HG03066 (cell line): ENCODE measurements at regions not wholly inside any gene's neighbourhood (a gene's known extent, or its start where the extent isn't known, plus 50 kb on each side); places are given as distances from the start of the nearest gene placed in this dataset.
"Not testable (repeated sequence)": the region's sequence is repeated elsewhere in the genome, so short reads cannot be mapped to it uniquely, and the experiment has no call there.

ENCODE experiments used
- ATAC-seq: cut with Tn5 transposase; IDR thresholded peaks from one replicate; pipeline ENCODE4 v1.9.1; 2021; ENCODE audit warnings: low read depth; ENCODE audit not compliant: unreplicated experiment

DNA sequence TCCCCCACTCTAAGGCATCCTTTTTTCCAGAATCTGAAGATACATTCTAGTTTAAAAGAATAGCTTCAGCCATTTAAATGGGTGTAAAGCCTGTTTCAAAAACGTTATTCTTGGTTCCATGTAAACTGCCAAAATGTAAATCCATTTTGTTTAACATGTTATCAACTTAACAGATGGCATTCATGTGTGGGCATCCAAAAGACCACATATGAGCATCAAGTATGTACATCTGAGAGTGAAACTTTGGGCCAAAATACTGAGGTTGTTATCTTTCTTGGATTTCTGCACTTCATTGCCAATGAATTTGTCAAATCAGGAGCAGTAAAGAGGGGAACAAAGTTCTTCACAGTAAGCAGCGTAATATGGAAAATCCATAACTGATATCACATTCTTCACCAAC, 395.4 kb downstream of the ZNF804A start:
- ATAC-seq: no peak

DNA sequence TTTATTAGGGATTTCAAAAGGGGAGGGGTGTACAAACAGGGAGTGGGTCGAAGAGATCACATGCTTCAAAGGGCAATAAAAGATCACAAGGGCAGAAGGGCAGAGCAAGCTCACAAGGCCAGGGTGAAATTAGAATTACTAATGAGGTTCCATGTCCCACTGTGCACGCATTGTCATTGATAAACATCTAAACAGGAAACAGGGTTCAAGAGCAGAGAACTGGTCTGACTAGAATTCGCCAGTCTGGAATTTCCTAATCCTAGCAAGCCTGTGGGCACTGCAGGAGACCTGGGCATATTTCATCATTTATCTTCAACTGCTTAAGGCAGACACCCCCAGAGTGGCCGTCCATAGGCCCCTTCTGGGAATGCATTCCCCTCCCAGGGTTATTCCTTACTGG, 408.2 kb downstream of the ZNF804A start:
- ATAC-seq: no peak

DNA sequence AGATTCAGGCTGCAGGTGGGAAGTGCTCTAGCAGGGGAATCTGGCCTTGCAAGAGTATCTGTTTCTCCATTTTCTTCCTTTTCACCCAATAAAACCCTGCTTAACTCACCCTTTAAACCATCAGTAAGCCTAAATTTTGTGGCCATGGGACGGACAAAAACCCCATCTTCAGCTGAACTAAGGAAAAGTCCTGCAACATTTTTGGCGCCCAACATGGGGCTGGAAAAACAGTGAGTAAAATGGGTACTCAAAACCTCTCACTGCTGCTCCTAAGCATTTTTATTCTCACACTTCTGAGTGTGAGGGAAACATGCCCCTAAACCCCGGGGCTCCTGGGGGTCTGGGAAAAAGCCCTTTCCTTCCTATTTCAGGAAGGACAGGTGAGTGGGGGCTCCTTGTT, 414.3 kb downstream of the ZNF804A start:
- no peak for ATAC-seq

DNA sequence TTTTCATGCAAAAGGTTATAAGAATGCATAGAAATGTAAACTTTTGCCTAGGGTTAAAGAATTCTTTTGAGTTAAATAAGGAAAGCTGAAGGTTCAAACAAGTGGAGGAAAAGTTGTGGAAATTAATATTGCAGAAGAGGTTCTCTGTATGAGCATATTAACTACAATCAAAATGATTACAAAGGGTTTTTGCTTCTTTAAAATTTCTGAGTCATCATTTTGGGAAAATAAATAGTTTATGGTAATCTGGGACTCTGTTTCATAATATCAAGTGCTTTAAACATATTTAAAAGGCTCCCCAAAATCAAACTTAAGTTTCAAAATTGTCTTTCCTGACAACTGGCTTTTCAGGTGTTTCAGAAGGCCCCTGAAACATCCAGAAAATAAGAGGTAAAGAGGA, 415.7 kb downstream of the ZNF804A start:
- ATAC-seq: no peak

DNA sequence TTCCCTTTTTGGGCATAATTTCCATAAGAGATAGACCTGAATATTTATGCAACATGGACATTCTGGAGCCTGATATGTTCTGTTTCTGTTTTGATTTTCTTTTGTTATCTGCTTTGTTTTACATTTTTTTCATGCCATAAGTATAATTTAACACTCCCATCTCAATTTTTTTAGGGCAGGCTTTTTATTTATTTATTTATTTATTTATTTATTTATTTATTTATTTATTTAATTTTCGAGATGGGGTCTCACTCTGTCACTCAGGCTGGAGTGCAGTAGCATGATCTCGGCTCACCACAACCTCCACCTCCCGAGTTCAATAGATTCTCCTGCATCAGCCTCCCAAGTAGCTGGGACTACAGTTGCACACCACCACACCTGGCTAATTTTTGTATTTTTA, 427.6 kb downstream of the ZNF804A start:
- ATAC-seq: not testable (repeated sequence)

DNA sequence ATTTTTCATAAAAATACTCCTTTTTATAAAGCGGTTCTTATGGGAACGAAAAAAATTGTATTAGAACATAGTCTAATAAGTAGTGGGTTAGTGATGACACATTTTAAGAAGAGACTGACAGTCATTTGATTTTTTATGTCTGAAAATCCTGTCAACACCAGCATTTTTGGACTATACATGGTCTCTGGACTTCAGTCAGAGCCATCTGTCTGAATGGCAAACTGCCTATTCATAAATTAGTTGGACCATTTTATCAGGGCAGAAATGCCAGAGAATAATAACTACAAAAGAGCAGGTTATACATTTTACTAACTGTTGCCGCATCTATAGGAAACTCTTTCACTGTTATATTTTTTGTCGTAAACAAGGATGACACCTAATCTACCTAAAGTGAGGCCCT, 437.6 kb downstream of the ZNF804A start:
- no peak for ATAC-seq

DNA sequence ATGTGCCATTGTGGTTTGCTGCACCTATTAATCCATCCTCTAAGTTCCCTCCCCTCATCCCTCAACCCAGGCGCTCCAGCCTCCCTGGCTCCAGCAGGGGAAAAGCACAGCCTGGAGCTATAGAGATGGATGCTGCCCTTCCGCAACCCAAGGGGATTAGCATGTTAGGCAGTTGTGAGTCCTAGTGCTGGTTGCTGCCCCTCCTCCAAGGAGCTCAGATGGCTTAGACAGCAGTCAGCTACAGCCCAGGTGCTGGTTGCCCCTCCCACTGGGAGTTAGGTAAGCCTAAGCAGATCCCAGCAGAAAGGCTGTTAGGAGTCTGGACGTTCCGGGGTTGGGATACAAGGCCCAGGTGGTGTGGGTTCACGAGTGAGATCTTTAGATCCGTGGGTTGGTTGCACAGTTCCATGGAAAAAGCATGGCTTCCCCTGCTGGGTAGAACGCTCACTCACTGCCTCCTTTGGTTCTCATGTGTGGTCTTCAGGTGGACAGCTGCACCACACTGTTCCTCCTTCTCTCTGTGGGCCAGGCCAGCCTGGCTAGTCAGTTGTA, 446.1 kb downstream of the ZNF804A start:
- no peak for ATAC-seq

DNA sequence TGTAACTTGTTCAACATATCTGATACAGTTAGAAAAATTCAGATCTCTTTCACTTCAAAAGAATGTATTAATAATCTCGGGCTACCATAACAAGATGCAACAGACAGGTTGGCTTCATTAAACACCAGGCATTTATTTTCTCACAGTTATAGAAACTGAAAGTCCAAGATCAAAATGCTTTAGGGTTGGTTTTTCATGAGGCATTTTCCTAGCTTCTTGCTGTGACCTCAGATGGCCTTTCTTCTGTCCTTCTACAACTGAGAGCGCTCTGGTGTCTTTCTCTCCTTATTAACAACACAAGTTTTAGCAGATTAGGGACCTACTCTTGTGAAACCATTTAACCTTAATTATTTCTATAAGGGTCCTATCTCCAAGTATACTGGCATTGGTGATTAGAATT, 452.5 kb downstream of the ZNF804A start:
- ATAC-seq: no peak

DNA sequence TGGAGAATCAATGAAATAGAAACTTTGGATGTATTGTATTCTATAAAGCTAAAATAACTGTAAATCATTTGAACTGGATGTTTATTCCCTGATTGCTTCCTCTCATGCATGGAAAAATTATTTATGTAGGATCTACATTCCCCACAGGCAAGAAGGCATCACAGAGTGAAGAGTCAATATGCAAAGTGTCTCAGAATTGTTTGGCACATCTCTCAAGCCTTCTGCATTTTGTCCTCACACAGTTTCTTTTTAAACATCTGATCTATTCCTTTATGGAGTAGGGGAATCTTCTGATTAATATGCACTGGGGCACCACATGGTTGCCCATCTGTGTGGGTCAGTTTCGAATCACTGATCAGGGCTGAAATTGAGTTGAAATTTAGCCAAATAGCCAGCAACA, 465.4 kb downstream of the ZNF804A start:
- ATAC-seq: no peak

DNA sequence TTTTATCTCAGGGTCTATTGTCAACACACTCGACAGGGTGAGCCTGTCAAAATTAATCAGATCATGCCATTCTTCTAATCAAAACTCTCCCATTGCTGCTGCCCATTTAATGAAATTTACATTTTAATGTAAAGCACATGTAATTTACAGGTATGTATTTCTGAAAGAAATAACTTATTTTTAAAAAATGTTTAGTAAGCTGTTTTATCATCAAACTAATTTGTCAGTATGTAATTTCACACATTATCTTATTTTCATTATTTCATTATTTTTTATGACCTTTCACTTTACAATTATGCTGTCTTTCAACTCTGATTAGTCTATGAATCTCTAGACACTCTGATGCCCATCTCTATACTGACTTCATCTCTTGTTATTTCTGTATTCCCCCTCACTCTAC, 467.8 kb downstream of the ZNF804A start:
- ATAC-seq: no peak

DNA sequence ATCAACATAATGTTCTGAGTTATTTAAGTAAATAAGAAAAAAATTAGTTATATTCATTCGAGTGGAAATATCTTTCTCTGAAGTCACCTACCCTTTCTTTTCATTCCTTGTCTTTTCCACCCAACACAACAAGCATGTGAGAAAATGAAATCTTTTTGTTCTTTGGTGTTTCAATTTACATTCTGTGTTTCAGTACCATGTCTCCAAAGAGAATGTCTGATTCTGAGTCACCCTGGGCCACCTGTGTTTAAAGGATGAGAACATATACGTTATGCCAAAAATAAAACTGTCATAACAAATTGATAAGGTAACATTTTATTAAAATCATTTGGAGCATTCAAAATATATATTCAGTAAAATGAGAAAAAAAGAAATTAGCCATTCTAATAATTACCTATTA, 470.8 kb downstream of the ZNF804A start:
- no peak for ATAC-seq

DNA sequence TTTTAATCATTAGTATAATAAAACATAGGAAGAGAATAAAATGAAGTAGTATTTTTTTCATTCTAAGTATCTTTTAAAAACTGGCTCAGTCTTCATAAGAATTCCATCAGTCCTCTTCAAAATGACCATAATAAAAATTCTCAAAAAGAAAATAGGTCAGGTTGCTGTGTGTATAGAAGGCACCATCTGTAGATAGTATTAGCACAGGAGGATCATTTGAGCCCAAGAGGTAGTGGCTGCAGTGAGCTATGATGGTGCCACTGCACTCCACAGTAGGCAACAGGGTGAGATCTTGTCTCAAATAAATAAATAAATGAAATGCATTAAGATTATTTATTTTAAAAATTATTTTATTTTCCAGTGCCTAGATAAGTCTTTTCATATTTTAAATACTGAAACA, 475.8 kb downstream of the ZNF804A start:
- no peak for ATAC-seq

DNA sequence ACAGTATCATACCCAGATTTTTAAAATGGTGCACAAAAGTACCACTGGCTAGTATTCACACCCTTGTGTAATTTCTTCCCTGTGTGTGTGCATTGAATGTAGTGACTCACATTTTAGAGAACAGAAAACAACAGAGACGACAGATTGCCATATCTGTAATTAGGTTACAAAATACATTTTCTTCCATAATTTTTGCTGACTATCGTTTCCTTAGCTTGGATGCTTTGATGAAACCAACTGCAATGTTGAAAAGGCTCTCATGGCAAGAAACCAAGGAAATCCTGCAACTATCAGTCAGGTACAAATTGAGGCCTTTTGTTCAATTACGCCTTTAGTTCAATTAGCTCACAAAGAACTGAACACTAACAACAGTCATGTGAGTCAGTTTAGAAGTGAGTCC, 484.4 kb downstream of the ZNF804A start:
- no peak for ATAC-seq

DNA sequence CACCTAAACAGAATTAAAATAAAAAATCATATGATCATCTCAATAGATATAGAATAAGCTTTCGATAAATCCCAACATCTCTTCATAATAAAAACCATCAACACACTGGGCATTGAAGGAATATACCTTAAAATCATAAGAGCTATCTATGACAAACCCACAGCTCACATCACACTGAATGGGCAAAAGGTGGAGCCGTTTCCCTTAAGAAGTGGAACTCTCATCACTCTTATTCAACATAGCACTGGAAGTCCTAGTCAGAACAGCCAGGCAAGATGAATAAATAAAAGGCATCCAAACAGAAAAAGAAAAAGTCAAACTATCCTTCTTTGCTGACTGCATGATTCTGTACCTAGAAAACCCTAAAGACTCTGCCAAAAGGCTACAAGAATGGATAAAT, 510.3 kb downstream of the ZNF804A start:
- no peak for ATAC-seq

DNA sequence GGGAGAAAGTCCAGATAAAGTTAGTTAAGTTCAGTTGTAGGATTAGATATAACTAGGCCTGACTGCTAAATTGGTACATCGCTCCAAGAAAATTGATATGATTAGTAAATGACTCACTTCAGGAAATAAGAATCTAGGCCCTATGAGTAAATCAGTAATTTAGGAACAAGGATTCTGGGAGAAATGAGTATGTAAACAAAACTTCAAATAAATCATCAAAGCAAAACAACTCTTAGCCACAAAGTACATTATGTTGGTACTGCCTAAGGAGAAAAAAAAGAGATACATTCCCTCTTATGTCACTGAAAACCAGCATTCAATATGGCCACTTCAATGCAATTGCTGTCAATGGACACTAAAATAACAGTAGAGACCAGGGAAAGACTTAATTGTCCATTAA, 529.1 kb downstream of the ZNF804A start:
- ATAC-seq: no peak

DNA sequence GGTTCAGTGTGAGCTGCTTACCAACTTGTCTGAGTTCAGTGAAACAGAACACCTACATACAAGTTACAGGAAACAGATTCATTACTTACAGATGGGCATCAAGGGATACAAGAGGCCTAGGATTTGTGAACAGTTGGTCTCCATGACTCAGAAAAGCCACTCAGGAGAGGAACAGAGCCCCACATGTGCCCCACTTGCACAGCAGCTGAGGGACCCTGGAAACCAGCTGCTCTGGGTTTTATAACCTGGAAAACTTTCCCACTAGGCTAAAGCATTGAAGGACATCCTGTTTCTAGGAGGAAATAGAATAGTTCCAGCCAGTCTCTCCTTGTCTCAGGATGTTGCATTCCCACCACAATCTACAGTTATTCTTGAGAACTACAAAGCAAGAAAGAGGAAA, 530.0 kb downstream of the ZNF804A start:
- ATAC-seq: no peak

DNA sequence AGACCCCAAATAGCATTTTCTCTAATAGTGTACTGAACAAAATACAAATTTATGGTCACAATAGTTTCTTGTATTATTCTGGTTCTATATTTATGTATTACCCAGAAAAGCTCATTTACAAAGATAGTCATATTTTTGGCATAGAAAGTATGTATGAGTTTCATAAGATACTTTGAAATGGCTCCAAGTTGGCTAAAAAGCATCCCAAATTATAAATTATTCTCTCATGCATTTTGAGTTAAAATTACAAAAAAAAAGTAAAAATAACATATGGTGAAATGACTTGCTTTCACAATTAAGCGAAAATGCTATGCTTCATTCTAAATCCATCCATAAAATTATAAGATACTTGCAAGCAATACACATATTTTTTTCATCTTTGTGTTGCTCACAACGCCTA, 530.7 kb downstream of the ZNF804A start:
- ATAC-seq: no peak

DNA sequence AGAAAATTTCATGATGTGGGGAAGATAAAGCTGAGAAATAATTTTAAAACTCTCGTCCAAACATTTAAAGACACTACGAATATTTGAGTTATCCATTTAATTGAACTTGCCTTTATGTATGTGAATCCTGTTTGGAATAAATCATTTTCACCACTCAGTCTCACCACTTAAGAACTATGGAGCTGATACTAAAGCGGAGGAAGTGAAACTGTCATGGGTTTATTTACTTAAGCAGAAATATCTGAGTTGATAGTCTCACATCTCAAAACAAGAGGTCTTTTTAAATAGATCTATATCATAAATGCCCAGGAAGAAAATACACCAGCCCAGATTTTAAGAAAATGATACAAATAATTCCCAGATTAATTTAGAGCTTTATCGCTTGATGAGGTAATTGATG, 532.4 kb downstream of the ZNF804A start:
- no peak for ATAC-seq

DNA sequence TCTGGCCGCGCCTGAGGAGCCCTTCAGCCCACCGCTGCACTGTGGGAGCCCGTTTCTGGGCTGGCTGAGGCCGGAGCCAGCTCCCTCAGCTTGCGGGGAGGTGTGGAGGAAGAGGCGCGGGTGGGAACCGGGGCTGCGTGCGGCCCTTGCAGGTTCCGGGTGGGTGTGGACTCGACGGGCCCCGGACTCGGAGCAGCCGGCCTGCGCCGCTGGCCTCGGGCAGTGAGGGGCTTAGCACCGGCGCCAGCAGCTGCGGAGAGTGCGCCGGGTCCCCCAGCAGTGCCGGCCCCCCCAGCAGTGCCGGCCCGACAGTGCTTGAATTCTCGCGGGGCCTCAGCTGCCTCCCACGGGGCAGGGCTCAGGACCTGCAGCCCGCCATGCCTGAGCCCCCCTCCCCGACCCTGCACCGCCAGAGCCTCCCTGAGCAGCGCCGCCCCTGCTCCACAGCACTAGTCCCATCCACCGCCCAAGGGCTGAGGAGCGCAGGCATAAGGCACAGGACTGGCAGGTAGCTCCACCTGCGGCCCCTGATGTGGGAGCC, 534.2 kb downstream of the ZNF804A start:
- ATAC-seq: no peak

DNA sequence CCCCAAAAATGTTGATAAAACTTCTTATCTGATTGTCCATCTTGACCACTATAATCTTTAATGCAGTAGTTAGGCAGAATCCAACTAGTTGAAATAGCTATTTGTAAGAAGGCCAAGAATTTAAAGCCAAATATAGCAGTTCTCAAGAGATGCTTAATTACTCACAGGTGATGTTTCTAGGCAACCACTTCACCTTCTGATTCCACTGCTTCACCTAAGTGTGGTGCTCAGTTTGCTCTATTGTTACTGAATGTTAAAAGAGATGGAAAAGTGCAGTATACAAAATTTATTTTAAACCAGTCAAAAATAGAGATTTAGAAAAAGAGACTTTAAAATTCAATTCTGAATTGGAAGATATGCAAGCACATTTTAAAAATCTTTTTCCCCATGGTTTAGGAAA, 539.4 kb downstream of the ZNF804A start:
- no peak for ATAC-seq

DNA sequence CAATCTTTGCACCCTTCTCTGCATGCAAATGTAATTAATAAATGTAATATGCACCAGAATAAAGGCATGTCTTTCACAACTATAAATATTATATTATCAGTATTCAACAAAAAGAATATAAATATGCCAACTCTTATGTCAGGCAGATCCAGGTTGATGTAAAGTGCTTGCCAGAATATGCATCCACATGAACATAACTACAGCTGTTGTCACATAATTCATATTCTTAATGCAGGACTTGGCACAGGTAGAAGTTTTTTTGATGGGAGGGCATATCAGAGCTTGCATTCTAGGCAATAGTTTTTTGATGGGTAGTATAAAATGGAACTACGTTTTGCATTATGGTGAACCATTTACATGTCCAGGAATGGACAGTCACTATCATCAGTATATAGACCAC, 544.3 kb downstream of the ZNF804A start:
- ATAC-seq: no peak

DNA sequence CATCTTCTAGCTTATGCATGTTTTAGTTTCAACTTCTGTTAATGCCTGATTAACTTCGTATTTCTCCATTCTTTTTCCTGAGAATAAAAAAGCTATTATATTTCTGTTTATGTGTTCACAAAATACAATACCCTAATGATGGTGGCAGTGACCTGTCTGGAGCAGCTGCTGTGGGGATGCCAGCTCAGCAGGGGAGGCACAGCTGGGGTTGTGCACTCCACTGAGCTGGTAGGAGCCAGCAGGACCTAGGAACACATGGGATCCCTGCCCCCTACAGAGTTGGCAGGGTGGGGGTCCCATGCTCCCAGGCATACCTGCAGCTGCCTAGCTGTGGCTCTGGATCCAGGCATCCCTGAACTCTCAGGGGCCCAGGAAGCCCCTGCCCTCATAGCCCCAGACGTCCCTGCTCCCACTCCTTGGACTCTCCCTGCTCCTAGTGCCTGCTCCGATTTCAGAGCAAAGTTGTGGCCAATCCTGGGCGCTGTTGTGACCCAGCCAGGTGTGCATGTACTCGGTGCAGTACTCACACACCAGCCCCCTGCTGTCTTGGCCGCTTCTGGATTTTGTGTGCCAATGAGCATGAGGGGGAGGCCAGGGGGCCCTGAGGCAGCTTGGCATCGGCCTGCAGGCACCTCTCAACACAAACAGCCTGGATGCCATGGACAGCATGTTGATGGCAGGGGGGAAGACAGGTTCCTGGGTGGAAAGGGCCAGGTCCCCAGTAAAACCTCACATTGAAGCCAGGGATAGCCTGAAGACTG, 546.0 kb downstream of the ZNF804A start:
- ATAC-seq: no peak
